ENCODE measurements at regions not wholly inside any gene's neighbourhood (a gene's known extent, or its start where the extent isn't known, plus 50 kb on each side); places are given as distances from the start of the nearest gene placed in this dataset.

- intact Hi-C loops (cut with micrococcal nuclease), result no loop called here
- DNase-seq, result no peak
Observed at GRCh38 chr2:20103530-20103929, 52.1 kb upstream of the LAPTM4A start.

More at GRCh38 chr2:20103530-20103929, 52.1 kb upstream of the LAPTM4A start:
- peaks cover 7% of the 10 kb centered on the region for H3K4me1 ChIP-seq
- H3K27ac ChIP-seq (replicated peaks), result no peak overlapping the region
- H3K4me3 ChIP-seq, result no peak overlapping the region
- H3K9me3 ChIP-seq (replicated peaks), result peaks cover 17% of the 10 kb centered on the region
- peaks cover 27% of the 10 kb centered on the region for H3K27me3 ChIP-seq (ENCODE audit: low read depth)
- no peak for TF ChIP-seq CTCF (IDR thresholded peaks at IDR 0.05; ENCODE audit: borderline replicate concordance)
- no peaks in the 10 kb centered on the region for H3K36me3 ChIP-seq
